CD4-positive, alpha-beta memory T cell (primary cell): ENCODE measurements at regions not wholly inside any gene's neighbourhood (a gene's known extent, or its start where the extent isn't known, plus 50 kb on each side); places are given as distances from the start of the nearest gene placed in this dataset.
A peak's percentile ranks its signal among the peaks of the same experiment; 100 is the strongest.

Experiments
- CTCF ChIA-PET: fragments of 350-600 bp; sonication (Branson Sonifier 250); formaldehyde crosslinking; loops from one replicate; lab custom pipeline; 2021; ENCODE audit warnings: inconsistent platforms; ENCODE audit not compliant: partially characterized antibody; lab: Charles Lee
- POLR2A ChIA-PET: fragments of 350-600 bp; sonication (Branson Sonifier 250); formaldehyde crosslinking; loops from one replicate; lab custom pipeline; 2021; ENCODE audit not compliant: partially characterized antibody; lab: Charles Lee
- DNase-seq, 5 donors: peaks; one replicate each; pipeline versions ENCODE4 v3.0.0 to v3.0.0-alpha.2; 2020 to 2022; ENCODE audit warnings: mixed read lengths in 1 of 5
- H3K27ac ChIP-seq: one replicate; pipeline ENCODE4 v1.7.0; 2013; ENCODE audit warnings: low read depth, low read length
- H3K27me3 ChIP-seq: 2 replicates; pipeline ENCODE4 v1.7.0; 2013; ENCODE audit warnings: mild to moderate bottlenecking, low read length, moderate library complexity; ENCODE audit not compliant: insufficient read depth
- H3K36me3 ChIP-seq: 2 replicates; pipeline ENCODE4 v1.7.0; 2013; ENCODE audit warnings: mild to moderate bottlenecking, low read length, moderate library complexity; ENCODE audit not compliant: insufficient read depth
- H3K4me1 ChIP-seq: 2 replicates; pipeline ENCODE4 v1.7.0; 2013; ENCODE audit warnings: mild to moderate bottlenecking, low read length, moderate library complexity; ENCODE audit not compliant: insufficient read depth
- H3K4me3 ChIP-seq, 2 donors: one replicate each; pipeline ENCODE4 v1.7.0; 2013; ENCODE audit warnings: low read length in 2 of 2, mild to moderate bottlenecking in 1 of 2
- H3K9me3 ChIP-seq, 2 donors: one replicate each; pipeline ENCODE4 v1.7.0; 2013; ENCODE audit warnings: low read length in 2 of 2, control low read depth in 1 of 2; ENCODE audit not compliant: control insufficient read depth in 1 of 2
- H3K27ac Mint-ChIP-seq, 7 donors: one replicate each; pipeline ENCODE4 v1.8.0; 2020 to 2021; ENCODE audit warnings: mixed read lengths in 7 of 7, mild to moderate bottlenecking in 6 of 7, inconsistent platforms in 3 of 7, moderate library complexity in 3 of 7
- H3K27me3 Mint-ChIP-seq, 2 donors: one replicate each; pipeline ENCODE4 v1.8.0; 2020 to 2021; ENCODE audit warnings: mixed read lengths in 2 of 2
- H3K36me3 Mint-ChIP-seq, 2 donors: one replicate each; pipeline ENCODE4 v1.8.0; 2020 to 2021; ENCODE audit warnings: mixed read lengths in 2 of 2, inconsistent platforms in 1 of 2, mild to moderate bottlenecking in 1 of 2
- H3K4me1 Mint-ChIP-seq, 4 donors: one replicate each; pipeline ENCODE4 v1.8.0; 2020 to 2021; ENCODE audit warnings: mixed read lengths in 4 of 4, mild to moderate bottlenecking in 1 of 4
- H3K4me3 Mint-ChIP-seq, 8 donors: one replicate each; pipeline ENCODE4 v1.8.0; 2020 to 2021; ENCODE audit warnings: mixed read lengths in 8 of 8, mild to moderate bottlenecking in 7 of 8, moderate library complexity in 6 of 8, inconsistent platforms in 3 of 8
- H3K9me3 Mint-ChIP-seq, 8 donors: one replicate each; pipeline ENCODE4 v1.8.0; 2020 to 2021; ENCODE audit warnings: mixed read lengths in 8 of 8, mild to moderate bottlenecking in 5 of 8, inconsistent platforms in 3 of 8, moderate library complexity in 1 of 8
- intact Hi-C: fragments of 100-400 bp; cut with micrococcal nuclease; formaldehyde crosslinking; loops from one replicate; pipeline ENCODE4 v1.15.1; 2023

DNA sequence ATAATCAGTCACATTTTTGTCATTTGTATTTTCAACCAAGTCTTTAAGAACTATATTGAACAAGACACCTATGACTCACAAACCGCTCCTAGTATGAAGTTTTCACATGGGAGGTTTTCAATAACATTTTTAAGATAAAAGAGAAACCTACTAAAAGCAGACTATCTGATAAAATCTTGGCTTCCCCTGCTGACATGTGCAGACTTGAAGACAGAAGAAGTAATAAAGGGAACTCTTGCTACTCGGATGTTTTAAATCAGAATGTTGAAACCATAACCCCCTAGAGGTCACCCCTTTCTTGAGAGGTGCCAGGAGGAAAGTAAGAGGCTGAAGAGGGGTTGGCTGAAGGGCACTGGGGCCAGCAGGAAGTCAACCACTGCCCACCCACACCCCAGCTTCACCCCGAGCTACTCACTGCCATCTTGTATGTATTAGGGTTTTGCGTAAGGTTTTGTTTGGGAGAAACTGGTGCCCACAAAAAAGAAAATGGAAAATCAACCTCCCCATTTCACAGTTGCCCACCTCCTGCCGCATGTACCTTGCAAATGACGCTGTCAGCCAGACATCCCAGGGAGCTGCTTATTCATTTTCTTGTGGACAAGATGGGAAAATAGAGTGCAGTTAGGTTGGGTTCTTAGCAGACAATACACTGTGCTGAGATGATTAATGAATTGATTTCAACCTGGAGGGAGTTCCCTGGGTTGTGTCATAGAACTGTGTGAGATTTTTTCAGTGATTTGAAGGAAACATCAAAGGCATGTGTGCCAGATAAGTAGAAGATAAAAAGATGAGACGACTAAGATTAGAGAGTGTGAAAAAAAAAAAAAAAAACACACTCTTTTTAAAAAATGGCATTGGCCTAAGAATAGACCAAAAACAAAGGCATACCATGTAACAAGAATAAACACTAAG, 83.2 kb upstream of the TAB2 start:
- Mint-ChIP-seq H3K4me3 (peak overlapping the region; percentile 68 to 94 (median 82)), H3K36me3 (peaks cover 3 to 11% of the 10 kb centered on the region in 2 donors), H3K27ac (peak overlapping the region; percentile 94 to 100 (median 98)), H3K27me3 (no peaks in the 10 kb centered on the region), H3K9me3 (peaks cover 0 to 14% (median 3%) of the 10 kb centered on the region in 8 donors), H3K4me1 (peaks cover 42 to 67% (median 56%) of the 10 kb centered on the region in 4 donors)
- peak overlapping the region in 1 of 2 donors; percentile 28 for H3K4me3 ChIP-seq
- peak; percentile 57 to 77 (median 67) for DNase-seq
- no peaks in the 10 kb centered on the region for H3K9me3 ChIP-seq
- CTCF ChIA-PET = interaction anchor here (0.7 kb wide), 3 partner anchors 11 to 275 kb away, joined by 3 to 4 read pairs (median 3); no protein-coding TSS in a partner anchor
- intact Hi-C loops = loop anchor here (1.0 kb wide), 4 partner anchors 23 to 152 kb away; partner anchors contain the start of gene TAB2
- POLR2A ChIA-PET = interaction anchor here (0.6 to 1.7 kb wide), 10 partner anchors 21 to 200 kb away, joined by 3 to 5 read pairs (median 3); partner anchors contain the start of gene TAB2
- no peaks in the 10 kb centered on the region for H3K27me3 ChIP-seq
- no peaks in the 10 kb centered on the region for H3K36me3 ChIP-seq
- peaks cover 43% of the 10 kb centered on the region for H3K4me1 ChIP-seq
- peak overlapping the region; percentile 83 for H3K27ac ChIP-seq

GRCh38 chr6:149235130-149235561, 82.4 kb upstream of the TAB2 start:
- Mint-ChIP-seq H3K9me3 (peaks cover 0 to 20% (median 7%) of the 10 kb centered on the region in 8 donors), H3K4me1 (peaks cover 42 to 65% (median 55%) of the 10 kb centered on the region in 4 donors), H3K4me3 (peak overlapping the region in 4 of 8 donors; percentile 4 to 86 (median 82)), H3K36me3 (peaks cover 5 to 12% of the 10 kb centered on the region in 2 donors), H3K27me3 (no peaks in the 10 kb centered on the region), H3K27ac (peak overlapping the region; percentile 68 to 100 (median 95))
- ChIA-PET POLR2A (interaction anchor here (1.4 to 1.7 kb wide), 4 partner anchors 22 to 95 kb away, joined by 3 to 5 read pairs (median 3); no protein-coding TSS in a partner anchor), CTCF (interaction anchor here (0.7 kb wide), 2 partner anchors 12 to 274 kb away, joined by 3 to 4 read pairs; no protein-coding TSS in a partner anchor)
- H3K27ac ChIP-seq = peak overlapping the region; percentile 83
- no peaks in the 10 kb centered on the region for H3K36me3 ChIP-seq
- intact Hi-C loops = no loop called here
- H3K4me1 ChIP-seq = peaks cover 43% of the 10 kb centered on the region
- no peaks in the 10 kb centered on the region for H3K9me3 ChIP-seq
- H3K4me3 ChIP-seq = no peak overlapping the region
- DNase-seq = peak in 1 of 5 donors; percentile 11
- H3K27me3 ChIP-seq = no peaks in the 10 kb centered on the region

DNA sequence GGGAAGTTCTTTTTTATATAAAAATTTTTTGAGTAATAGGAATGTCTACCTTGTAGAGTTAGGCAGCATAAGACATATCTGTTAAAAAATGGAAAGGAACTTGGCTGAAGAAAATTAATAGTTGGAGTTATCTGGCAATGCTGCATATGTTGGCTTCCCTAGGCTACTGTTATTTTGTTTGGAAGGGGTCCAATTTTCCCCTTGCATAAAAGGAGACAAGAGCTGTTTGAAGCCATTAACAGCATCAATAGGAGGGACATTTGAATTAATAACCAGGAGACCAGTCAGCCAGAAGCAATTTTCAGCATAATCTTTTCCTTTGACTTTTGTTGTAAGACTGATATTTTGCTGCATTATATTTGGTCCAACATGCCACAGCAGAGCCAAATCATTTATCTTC, 80.9 kb upstream of the TAB2 start:
- ChIA-PET CTCF (interaction anchor here (1.4 kb wide), 1 partner anchor 195 kb away, joined by 3 read pairs; no protein-coding TSS in a partner anchor), POLR2A (no interaction called here)
- no peak overlapping the region for H3K4me3 Mint-ChIP-seq
- Histone ChIP-seq H3K27me3 (no peaks in the 10 kb centered on the region), H3K36me3 (no peaks in the 10 kb centered on the region), H3K9me3 (no peaks in the 10 kb centered on the region), H3K4me3 (no peak overlapping the region), H3K4me1 (peaks cover 43% of the 10 kb centered on the region), H3K27ac (no peak overlapping the region)
- intact Hi-C loops = no loop called here
- H3K9me3 Mint-ChIP-seq = peaks cover 0 to 31% (median 11%) of the 10 kb centered on the region in 8 donors
- peaks cover 39 to 51% (median 46%) of the 10 kb centered on the region in 4 donors for H3K4me1 Mint-ChIP-seq
- no peaks in the 10 kb centered on the region for H3K27me3 Mint-ChIP-seq
- no peak overlapping the region for H3K27ac Mint-ChIP-seq
- DNase-seq = no peak
- H3K36me3 Mint-ChIP-seq = peaks cover 6 to 13% of the 10 kb centered on the region in 2 donors

DNA sequence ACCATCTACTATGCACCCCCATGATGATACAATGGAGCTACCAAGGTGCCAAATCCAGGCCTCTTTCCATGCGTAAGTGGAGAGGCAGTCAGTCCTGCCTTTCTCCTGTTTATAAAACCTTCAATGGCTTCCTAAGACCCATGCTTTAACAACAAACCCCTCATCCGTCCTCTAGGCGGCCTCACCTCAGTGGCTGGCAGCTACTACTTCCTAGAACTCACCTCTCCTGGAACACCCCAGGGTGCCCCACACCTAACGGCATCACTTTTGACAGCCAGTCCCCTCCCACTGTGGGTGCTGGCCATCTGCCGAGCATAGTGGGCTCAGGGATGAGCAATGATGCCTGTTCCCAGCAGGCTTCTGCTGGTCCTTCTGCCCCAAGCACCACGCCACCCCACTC, 80.0 kb upstream of the TAB2 start:
- Mint-ChIP-seq H3K4me3 (no peak overlapping the region), H3K27me3 (no peaks in the 10 kb centered on the region), H3K27ac (peak overlapping the region in 3 of 7 donors; percentile 41 to 49 (median 47)), H3K36me3 (peaks cover 10 to 11% of the 10 kb centered on the region in 2 donors), H3K4me1 (peaks cover 33 to 42% (median 38%) of the 10 kb centered on the region in 4 donors), H3K9me3 (peaks cover 0 to 34% (median 12%) of the 10 kb centered on the region in 8 donors)
- H3K27me3 ChIP-seq = no peaks in the 10 kb centered on the region
- H3K4me1 ChIP-seq = peaks cover 34% of the 10 kb centered on the region
- no peak overlapping the region for H3K4me3 ChIP-seq
- no peaks in the 10 kb centered on the region for H3K36me3 ChIP-seq
- H3K27ac ChIP-seq = no peak overlapping the region
- intact Hi-C loops = no loop called here
- H3K9me3 ChIP-seq = no peaks in the 10 kb centered on the region
- no peak for DNase-seq
- ChIA-PET POLR2A (interaction anchor here (1.0 kb wide), 1 partner anchor 14 kb away, joined by 3 read pairs; no protein-coding TSS in a partner anchor), CTCF (interaction anchor here (0.6 kb wide), 1 partner anchor 43 kb away, joined by 3 read pairs; no protein-coding TSS in a partner anchor)

GRCh38 chr6:149239573-149240209, 77.8 kb upstream of the TAB2 start:
- Mint-ChIP-seq H3K4me1 (peaks cover 13 to 25% (median 17%) of the 10 kb centered on the region in 4 donors), H3K9me3 (peaks cover 0 to 34% (median 12%) of the 10 kb centered on the region in 8 donors), H3K36me3 (peaks cover 8 to 10% of the 10 kb centered on the region in 2 donors), H3K27me3 (peaks cover 0 to 1% of the 10 kb centered on the region in 2 donors), H3K4me3 (no peak overlapping the region), H3K27ac (no peak overlapping the region)
- Histone ChIP-seq H3K4me3 (no peak overlapping the region), H3K36me3 (no peaks in the 10 kb centered on the region), H3K9me3 (no peaks in the 10 kb centered on the region), H3K27me3 (no peaks in the 10 kb centered on the region), H3K4me1 (peaks cover 12% of the 10 kb centered on the region), H3K27ac (no peak overlapping the region)
- POLR2A ChIA-PET = interaction anchor here (1.1 to 1.2 kb wide), 2 partner anchors 77 to 91 kb away, joined by 3 read pairs; no protein-coding TSS in a partner anchor
- intact Hi-C loops = no loop called here
- no peak for DNase-seq
- CTCF ChIA-PET = no interaction called here

DNA sequence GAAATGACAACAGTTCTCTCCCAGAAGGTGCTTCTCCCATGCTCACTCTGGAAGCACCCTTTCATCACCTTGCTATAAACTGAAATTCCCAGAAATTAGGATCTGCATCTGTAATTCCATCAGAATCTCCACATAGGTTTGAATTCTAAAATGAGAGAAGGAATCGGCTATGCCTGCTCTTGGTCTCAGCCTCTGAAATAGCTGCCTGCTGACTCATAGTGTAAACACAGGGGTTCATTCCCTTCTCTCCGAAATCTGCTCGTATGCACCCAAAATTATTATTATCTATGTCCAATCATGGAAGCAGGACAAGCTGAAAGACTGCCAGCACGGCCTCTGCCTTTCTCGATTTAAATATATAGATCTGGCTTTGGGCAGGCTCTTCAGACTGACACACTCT, 74.6 kb upstream of the TAB2 start:
- H3K27ac Mint-ChIP-seq = no peak overlapping the region
- no peaks in the 10 kb centered on the region for H3K4me1 ChIP-seq
- H3K4me3 Mint-ChIP-seq = no peak overlapping the region
- no peaks in the 10 kb centered on the region for H3K9me3 ChIP-seq
- no peak overlapping the region for H3K4me3 ChIP-seq
- peaks cover 0 to 1% of the 10 kb centered on the region in 2 donors for H3K27me3 Mint-ChIP-seq
- H3K36me3 Mint-ChIP-seq = peaks cover 8 to 10% of the 10 kb centered on the region in 2 donors
- H3K27me3 ChIP-seq = no peaks in the 10 kb centered on the region
- H3K36me3 ChIP-seq = no peaks in the 10 kb centered on the region
- intact Hi-C loops = no loop called here
- no peak for DNase-seq
- peaks cover 2 to 21% (median 5%) of the 10 kb centered on the region in 4 donors for H3K4me1 Mint-ChIP-seq
- H3K9me3 Mint-ChIP-seq = peaks cover 0 to 32% (median 12%) of the 10 kb centered on the region in 8 donors
- H3K27ac ChIP-seq = no peak overlapping the region
- POLR2A ChIA-PET = no interaction called here
- CTCF ChIA-PET = no interaction called here
